Nephron (organoid): ENCODE measurements at regions not wholly inside any gene's neighbourhood (a gene's known extent, or its start where the extent isn't known, plus 50 kb on each side); places are given as distances from the start of the nearest gene placed in this dataset.

Experiments
- H3K27ac Mint-ChIP-seq, 3 experiments: 2 replicates each; pipeline ENCODE4 v1.8.0; 2020; ENCODE audit warnings: mixed read lengths in 3 of 3, mild to moderate bottlenecking in 2 of 3, moderate library complexity in 1 of 3
- H3K27me3 Mint-ChIP-seq: 2 replicates; pipeline ENCODE4 v1.8.0; 2021; ENCODE audit warnings: low read depth, mild to moderate bottlenecking, moderate library complexity, mixed read lengths
- H3K36me3 Mint-ChIP-seq: 2 replicates; pipeline ENCODE4 v1.8.0; 2020; ENCODE audit warnings: low read depth, mixed read lengths
- H3K4me1 Mint-ChIP-seq: 2 replicates; pipeline ENCODE4 v1.8.0; 2020; ENCODE audit warnings: mixed read lengths
- H3K4me3 Mint-ChIP-seq, 3 experiments: 2 replicates each; pipeline ENCODE4 v1.8.0; 2020; ENCODE audit warnings: mild to moderate bottlenecking in 3 of 3, mixed read lengths in 3 of 3, moderate library complexity in 2 of 3
- H3K9me3 Mint-ChIP-seq: 2 replicates; pipeline ENCODE4 v1.8.0; 2020; ENCODE audit warnings: mixed read lengths
- TF ChIP-seq, protein P1 (sequence below), 3 experiments: fragments of 200-600 bp; sonication (generic); IDR thresholded peaks; one replicate each; pipeline ENCODE4 v1.5.0; 2021; ENCODE audit warnings: antibody characterized with exemption in 3 of 3; ENCODE audit not compliant: unreplicated experiment in 3 of 3

DNA sequence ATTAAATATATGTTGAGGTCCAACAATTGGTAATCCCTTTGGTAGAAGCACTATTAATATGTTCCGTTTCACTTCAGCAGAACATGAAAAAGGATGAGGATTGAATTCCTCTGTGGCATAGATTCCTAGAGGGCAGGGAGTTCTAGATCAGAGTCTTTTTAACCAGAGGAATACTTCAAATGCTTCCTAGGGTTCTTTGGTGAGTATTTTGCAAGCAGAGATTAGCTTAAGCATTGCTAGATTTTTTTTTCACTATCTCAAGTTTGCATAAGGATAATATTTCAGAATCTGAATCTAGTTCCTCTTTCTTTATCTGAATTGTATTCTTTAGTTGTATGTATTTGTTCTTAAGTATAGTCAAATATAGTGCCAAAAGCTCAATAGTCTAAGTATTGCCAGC is 116.6 kb upstream of the ADAMTSL1 start:
- no peaks in the 10 kb centered on the region for H3K36me3 Mint-ChIP-seq
- H3K4me3 Mint-ChIP-seq = no peak overlapping the region
- no peaks in the 10 kb centered on the region for H3K9me3 Mint-ChIP-seq
- H3K27ac Mint-ChIP-seq = no peak overlapping the region
- TF ChIP-seq, protein P1, sequence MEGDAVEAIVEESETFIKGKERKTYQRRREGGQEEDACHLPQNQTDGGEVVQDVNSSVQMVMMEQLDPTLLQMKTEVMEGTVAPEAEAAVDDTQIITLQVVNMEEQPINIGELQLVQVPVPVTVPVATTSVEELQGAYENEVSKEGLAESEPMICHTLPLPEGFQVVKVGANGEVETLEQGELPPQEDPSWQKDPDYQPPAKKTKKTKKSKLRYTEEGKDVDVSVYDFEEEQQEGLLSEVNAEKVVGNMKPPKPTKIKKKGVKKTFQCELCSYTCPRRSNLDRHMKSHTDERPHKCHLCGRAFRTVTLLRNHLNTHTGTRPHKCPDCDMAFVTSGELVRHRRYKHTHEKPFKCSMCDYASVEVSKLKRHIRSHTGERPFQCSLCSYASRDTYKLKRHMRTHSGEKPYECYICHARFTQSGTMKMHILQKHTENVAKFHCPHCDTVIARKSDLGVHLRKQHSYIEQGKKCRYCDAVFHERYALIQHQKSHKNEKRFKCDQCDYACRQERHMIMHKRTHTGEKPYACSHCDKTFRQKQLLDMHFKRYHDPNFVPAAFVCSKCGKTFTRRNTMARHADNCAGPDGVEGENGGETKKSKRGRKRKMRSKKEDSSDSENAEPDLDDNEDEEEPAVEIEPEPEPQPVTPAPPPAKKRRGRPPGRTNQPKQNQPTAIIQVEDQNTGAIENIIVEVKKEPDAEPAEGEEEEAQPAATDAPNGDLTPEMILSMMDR (IDR thresholded peaks at IDR 0.05; ENCODE audit: unreplicated experiment in 3 of 3) = no peak
- H3K4me1 Mint-ChIP-seq = peaks cover 20% of the 10 kb centered on the region
- H3K27me3 Mint-ChIP-seq = peaks cover 3% of the 10 kb centered on the region

DNA sequence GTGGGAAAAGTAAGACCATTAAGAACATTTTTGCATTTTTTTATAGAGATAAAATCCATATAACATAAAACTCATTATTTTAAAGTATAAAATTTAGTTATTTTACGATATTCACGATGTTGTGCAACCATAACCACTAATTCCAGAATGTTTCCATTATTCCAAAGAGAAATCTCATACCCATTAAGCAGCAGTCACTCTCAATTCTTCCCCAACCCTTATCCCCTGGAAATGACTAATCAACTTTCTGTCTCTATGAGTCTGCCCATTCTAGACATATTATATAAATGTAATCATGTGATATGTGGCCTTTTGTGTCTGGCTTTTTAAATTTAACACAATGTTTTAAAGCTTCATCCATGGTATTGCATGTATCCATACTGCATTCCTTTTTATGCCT is 115.6 kb upstream of the ADAMTSL1 start:
- Mint-ChIP-seq H3K36me3 (no peaks in the 10 kb centered on the region), H3K9me3 (no peaks in the 10 kb centered on the region), H3K27me3 (peaks cover 3% of the 10 kb centered on the region), H3K4me1 (peaks cover 26% of the 10 kb centered on the region), H3K27ac (no peak overlapping the region), H3K4me3 (no peak overlapping the region)
- TF ChIP-seq, protein P1 (IDR thresholded peaks at IDR 0.05; ENCODE audit: unreplicated experiment in 3 of 3) = no peak

DNA sequence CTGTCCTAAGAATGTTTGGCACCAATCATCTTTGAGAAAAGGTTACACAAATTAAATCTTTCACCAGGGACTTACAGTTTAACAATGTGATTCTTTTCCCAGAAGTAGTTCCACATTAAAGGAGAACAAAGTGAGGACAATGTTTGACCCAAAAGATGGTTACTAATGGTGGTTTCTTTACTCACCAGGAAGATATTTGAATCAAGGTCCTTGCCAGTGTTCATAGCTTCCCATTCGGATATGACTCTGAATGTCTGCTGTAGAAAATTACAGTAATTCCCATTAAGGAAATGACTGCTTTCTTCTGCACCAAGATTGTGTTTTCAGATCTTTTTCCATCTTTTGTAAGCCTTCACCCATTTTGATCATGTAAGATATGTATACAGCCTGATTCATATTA is 114.6 kb upstream of the ADAMTSL1 start:
- TF ChIP-seq, protein P1 (IDR thresholded peaks at IDR 0.05; ENCODE audit: unreplicated experiment in 3 of 3) = no peak
- H3K4me3 Mint-ChIP-seq = no peak overlapping the region

DNA sequence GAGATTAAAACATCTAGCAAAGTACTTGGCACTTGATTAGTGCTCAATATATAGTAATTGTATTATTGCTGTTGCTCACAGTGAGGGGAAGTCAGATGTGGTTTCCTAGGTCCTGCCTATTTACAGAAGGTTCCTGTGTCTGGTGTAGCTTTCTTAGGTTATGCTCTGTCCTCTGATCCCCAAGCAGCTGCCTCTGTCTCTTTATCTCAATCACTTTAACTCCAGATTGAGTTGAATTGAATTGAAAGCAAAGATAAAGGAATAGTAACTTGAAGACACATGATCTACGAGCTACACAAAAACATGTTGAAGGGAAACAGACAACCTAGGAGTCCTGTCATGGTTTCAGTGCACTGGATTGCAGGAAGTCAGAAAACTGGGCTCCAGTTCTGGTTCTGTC is 113.9 kb upstream of the ADAMTSL1 start:
- H3K27ac Mint-ChIP-seq = peak overlapping the region in 2 of 3 experiments; percentile 33 to 35
- H3K4me1 Mint-ChIP-seq = peaks cover 32% of the 10 kb centered on the region
- no peaks in the 10 kb centered on the region for H3K36me3 Mint-ChIP-seq
- H3K9me3 Mint-ChIP-seq = no peaks in the 10 kb centered on the region
- no peaks in the 10 kb centered on the region for H3K27me3 Mint-ChIP-seq
- TF ChIP-seq, protein P1 (IDR thresholded peaks at IDR 0.05; ENCODE audit: unreplicated experiment in 3 of 3) = no peak
- H3K4me3 Mint-ChIP-seq = no peak overlapping the region

More for the DNA sequence above, 114.6 kb upstream of the ADAMTSL1 start:
- peaks cover 3% of the 10 kb centered on the region for H3K27me3 Mint-ChIP-seq
- H3K36me3 Mint-ChIP-seq = no peaks in the 10 kb centered on the region
- no peaks in the 10 kb centered on the region for H3K9me3 Mint-ChIP-seq
- H3K27ac Mint-ChIP-seq = no peak overlapping the region
- H3K4me1 Mint-ChIP-seq = peaks cover 32% of the 10 kb centered on the region

DNA sequence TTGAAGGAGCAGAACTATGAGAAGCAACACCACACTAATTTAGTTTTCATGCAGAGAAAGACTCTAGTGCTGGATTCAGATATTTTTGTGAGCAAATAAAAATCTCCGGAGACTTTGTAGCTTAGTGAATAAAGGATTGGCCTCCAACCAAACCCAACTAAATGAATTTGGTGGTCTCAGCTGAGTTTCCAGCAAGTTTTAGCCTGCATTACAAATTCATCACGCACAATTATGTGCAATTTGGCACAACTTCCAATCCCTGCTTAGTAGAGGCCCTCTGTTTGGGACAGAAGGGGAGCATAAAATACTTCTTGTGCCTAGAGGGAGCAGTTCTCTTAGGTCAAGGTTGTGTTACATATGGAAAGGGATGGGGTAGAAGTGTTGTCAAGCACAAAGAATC is 112.3 kb upstream of the ADAMTSL1 start:
- TF ChIP-seq, protein P1 (IDR thresholded peaks at IDR 0.05; ENCODE audit: unreplicated experiment in 3 of 3) = no peak
- Mint-ChIP-seq H3K27ac (peak overlapping the region; percentile 24 to 65 (median 54)), H3K9me3 (no peaks in the 10 kb centered on the region), H3K36me3 (no peaks in the 10 kb centered on the region), H3K4me1 (peaks cover 32% of the 10 kb centered on the region), H3K4me3 (no peak overlapping the region), H3K27me3 (no peaks in the 10 kb centered on the region)

DNA sequence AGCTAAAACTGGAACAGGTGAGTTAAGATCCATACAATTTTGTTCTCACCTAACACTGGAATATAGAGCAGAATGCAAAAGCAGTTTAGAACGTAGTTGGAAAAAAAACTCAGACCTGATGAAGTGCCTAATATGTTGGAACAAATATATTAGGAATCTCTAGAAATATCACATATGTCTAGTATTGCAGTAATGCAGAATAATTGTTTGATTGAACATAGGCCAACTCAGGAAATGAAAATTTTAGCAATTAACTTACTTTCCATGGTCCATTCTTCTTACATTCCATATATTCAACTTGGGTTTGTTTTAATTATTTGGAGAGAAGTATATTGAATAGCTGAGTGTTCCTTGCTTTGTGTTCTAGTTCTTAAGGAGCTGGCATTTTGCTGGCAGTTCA is 111.8 kb upstream of the ADAMTSL1 start:
- peak overlapping the region; percentile 24 to 65 (median 54) for H3K27ac Mint-ChIP-seq
- H3K9me3 Mint-ChIP-seq = no peaks in the 10 kb centered on the region
- H3K4me1 Mint-ChIP-seq = peaks cover 32% of the 10 kb centered on the region
- H3K36me3 Mint-ChIP-seq = no peaks in the 10 kb centered on the region
- no peaks in the 10 kb centered on the region for H3K27me3 Mint-ChIP-seq
- TF ChIP-seq, protein P1 (IDR thresholded peaks at IDR 0.05; ENCODE audit: unreplicated experiment in 3 of 3) = no peak
- no peak overlapping the region for H3K4me3 Mint-ChIP-seq
